NCI-H2196 treated with DMSO at 0.1 percent for 48 hours (cell line): ENCODE measurements at regions not wholly inside any gene's neighbourhood (a gene's known extent, or its start where the extent isn't known, plus 50 kb on each side); places are given as distances from the start of the nearest gene placed in this dataset.

Experiments
- DNase-seq: peaks from one replicate; lab custom pipeline; 2025; ENCODE audit not compliant: unreplicated experiment; lab: John Stamatoyannopoulos, UW

GRCh38 chr5:105963696-105964255, 1707.0 kb downstream of the EFNA5 start:
- DNase-seq, result no peak

GRCh38 chr5:105961572-105961971, 1709.2 kb downstream of the EFNA5 start:
- no peak for DNase-seq

GRCh38 chr5:105956456-105957196, 1714.1 kb downstream of the EFNA5 start:
- DNase-seq, result no peak

- no peak for DNase-seq
These were observed 1716.4 kb downstream of the EFNA5 start for GRCh38 chr5:105954341-105954740.

- DNase-seq, result no peak
These were observed 1717.1 kb downstream of the EFNA5 start for GRCh38 chr5:105953616-105954015.

- DNase-seq, result peak; percentile 39
These were observed 1717.9 kb downstream of the EFNA5 start for GRCh38 chr5:105952875-105953274.

GRCh38 chr5:105947461-105947860, 1723.3 kb downstream of the EFNA5 start:
- no peak for DNase-seq

GRCh38 chr5:105945203-105945972, 1725.3 kb downstream of the EFNA5 start:
- no peak for DNase-seq

GRCh38 chr5:105940181-105940580, 1730.6 kb downstream of the EFNA5 start:
- no peak for DNase-seq

- no peak for DNase-seq
These were observed 1736.6 kb downstream of the EFNA5 start for GRCh38 chr5:105934171-105934570.

- no peak for DNase-seq
These were observed 1738.8 kb downstream of the EFNA5 start for GRCh38 chr5:105931881-105932421.

- no peak for DNase-seq
These were observed 1740.9 kb downstream of the EFNA5 start for GRCh38 chr5:105929858-105930257.

GRCh38 chr5:105924366-105924765, 1746.4 kb downstream of the EFNA5 start:
- no peak for DNase-seq

- no peak for DNase-seq
These were observed 1748.2 kb downstream of the EFNA5 start for GRCh38 chr5:105922574-105922973.

- DNase-seq, result no peak
These were observed 1748.7 kb downstream of the EFNA5 start for GRCh38 chr5:105922080-105922479.

GRCh38 chr5:105917189-105917588, 1753.5 kb downstream of the EFNA5 start:
- DNase-seq, result no peak

- no peak for DNase-seq
These were observed 1763.7 kb downstream of the EFNA5 start for GRCh38 chr5:105907016-105907415.

GRCh38 chr5:105905392-105905791, 1765.3 kb downstream of the EFNA5 start:
- no peak for DNase-seq

- DNase-seq, result no peak
These were observed 1767.7 kb downstream of the EFNA5 start for GRCh38 chr5:105903069-105903468.

GRCh38 chr5:105899726-105900125, 1771.0 kb downstream of the EFNA5 start:
- no peak for DNase-seq

GRCh38 chr5:105898183-105898582, 1772.6 kb downstream of the EFNA5 start:
- DNase-seq, result no peak

GRCh38 chr5:105885266-105885665, 1785.5 kb downstream of the EFNA5 start:
- no peak for DNase-seq
